HepG2 (cell line): ENCODE measurements at regions not wholly inside any gene's neighbourhood (a gene's known extent, or its start where the extent isn't known, plus 50 kb on each side); places are given as distances from the start of the nearest gene placed in this dataset.

Experiments used
- ATAC-seq: fragments of 200-7000 bp; cut with Tn5 transposase; 3 replicates; pipeline ENCODE4 v1.9.1; 2020; ENCODE audit warnings: mild to moderate bottlenecking, moderate library complexity
- BruUV-seq: library from RNA; stranded (reverse); fragments of 400-500 nt; replicated peaks from 2 replicates; lab custom pipeline; 2021; lab: Mats Ljungman, UMichigan
- CTCF ChIA-PET: fragments of 300-600 bp; formaldehyde crosslinking; extraction: SDS; loops from one replicate; lab custom pipeline; 2021; ENCODE audit warnings: low total read pairs, inconsistent platforms, low intra/inter-chr PET ratio; lab: Yijun Ruan, JAX
- POLR2A ChIA-PET: fragments of 350-600 bp; sonication (Branson Sonifier 250); formaldehyde crosslinking; loops from one replicate; lab custom pipeline; 2020; ENCODE audit warnings: antibody characterized with exemption, inconsistent platforms; lab: Yijun Ruan, JAX
- DNase-seq: peaks from one replicate; pipeline ENCODE4 v3.0.0-alpha.2; 2015; ENCODE audit warnings: low spot score
- FAIRE-seq: peaks from 3 replicates; lab custom pipeline; 2011; peaks lifted over from hg19 to GRCh38; lab: Jason Lieb, UNC
- H2AFZ ChIP-seq: one replicate; pipeline ENCODE4 v1.6.1; 2011; ENCODE audit warnings: low read length, inconsistent platforms
- H3K27ac ChIP-seq: fragments of 300-600 bp; 3 replicates; pipeline ENCODE4 v1.8.0; 2011; ENCODE audit warnings: mixed run types, mild to moderate bottlenecking, mixed read lengths, low read length, inconsistent platforms; ENCODE audit not compliant: insufficient read depth; ENCODE audit errors: extremely low read length
- H3K27me3 ChIP-seq, 2 experiments: fragments of 200-600 bp in 1 of 2; 2 replicates in 1 of 2; 3 replicates in 1 of 2; pipeline versions ENCODE4 v1.6.0 to v1.8.0; 2011; ENCODE audit warnings: low read length in 2 of 2, mild to moderate bottlenecking in 2 of 2, moderate library complexity in 2 of 2, inconsistent platforms in 1 of 2; ENCODE audit not compliant: insufficient read depth in 2 of 2, control insufficient read depth in 1 of 2
- H3K36me3 ChIP-seq, 2 experiments: fragments of 200-600 bp in 1 of 2; replicated peaks in 1 of 2; 2 replicates in 1 of 2; 3 replicates in 1 of 2; pipeline versions ENCODE4 v1.5.1 to v1.8.0; 2011; ENCODE audit warnings: low read length in 2 of 2, inconsistent platforms in 1 of 2; ENCODE audit not compliant: insufficient read depth in 2 of 2, control insufficient read depth in 1 of 2
- H3K4me1 ChIP-seq: 2 replicates; pipeline ENCODE4 v1.5.1; 2012; ENCODE audit warnings: low read length, inconsistent platforms; ENCODE audit not compliant: insufficient read depth
- H3K4me2 ChIP-seq: 2 replicates; pipeline ENCODE4 v1.6.0; 2011; ENCODE audit warnings: low read depth, low read length, inconsistent platforms
- H3K4me3 ChIP-seq, 3 experiments: fragments of 200-600 bp in 1 of 3; sonication (generic), shearing (Covaris generic) in 1 of 3; replicated peaks in 1 of 3; 2 replicates each; pipeline ENCODE4 v1.5.1; 2011 to 2016; ENCODE audit warnings: low read length in 3 of 3, inconsistent platforms in 2 of 3, low read depth in 2 of 3, mild to moderate bottlenecking in 2 of 3, control low read depth in 1 of 3, mixed read lengths in 1 of 3; ENCODE audit not compliant: insufficient read depth in 1 of 3
- H3K79me2 ChIP-seq: one replicate; pipeline ENCODE4 v1.6.1; 2011; ENCODE audit warnings: low read length, inconsistent platforms; ENCODE audit not compliant: insufficient read depth
- H3K9ac ChIP-seq: 2 replicates; pipeline ENCODE4 v1.6.0; 2011; ENCODE audit warnings: mild to moderate bottlenecking, low read depth, low read length, inconsistent platforms; ENCODE audit not compliant: insufficient read depth
- H3K9me3 ChIP-seq: 2 replicates; pipeline ENCODE4 v1.5.1; 2012; ENCODE audit warnings: mild to moderate bottlenecking, low read length
- H4K20me1 ChIP-seq: 2 replicates; pipeline ENCODE4 v1.6.0; 2011; ENCODE audit warnings: inconsistent platforms, mild to moderate bottlenecking, low read length, moderate library complexity; ENCODE audit not compliant: insufficient read depth
- IKZF5 ChIP-seq: IDR thresholded peaks from 2 replicates; pipeline ENCODE4 v1.6.1; 2018; ENCODE audit warnings: missing genetic modification reagents, mild to moderate bottlenecking, missing compliant biosample characterization
- PRPF4 ChIP-seq: fragments of 200-400 bp; formaldehyde crosslinking; IDR thresholded peaks from 2 replicates; pipeline ENCODE4 v1.6.1; 2016; ENCODE audit warnings: low read length, low read depth; ENCODE audit not compliant: poor library complexity, severe bottlenecking
- SAFB2 ChIP-seq: sonication (generic); formaldehyde crosslinking; IDR thresholded peaks from 2 replicates; pipeline ENCODE4 v1.5.1; 2020; ENCODE audit warnings: missing genetic modification reagents, low read depth, mild to moderate bottlenecking, borderline replicate concordance
- SUZ12 ChIP-seq: fragments of 150-350 bp; IDR thresholded peaks from 2 replicates; pipeline ENCODE4 v1.6.1; 2014; ENCODE audit warnings: low read depth, low read length
- TBP ChIP-seq: sonication (generic); formaldehyde crosslinking; IDR thresholded peaks from 2 replicates; pipeline ENCODE4 v1.5.0; 2020; ENCODE audit warnings: missing genetic modification reagents
- TIGD3 ChIP-seq: sonication (generic); formaldehyde crosslinking; IDR thresholded peaks from 2 replicates; pipeline ENCODE4 v1.5.1; 2020; ENCODE audit warnings: mild to moderate bottlenecking, missing genetic modification reagents, borderline replicate concordance
- ZNF18 ChIP-seq: sonication (generic); formaldehyde crosslinking; IDR thresholded peaks from 2 replicates; pipeline ENCODE4 v1.8.0; 2022; ENCODE audit warnings: mild to moderate bottlenecking, missing genetic modification reagents; ENCODE audit not compliant: insufficient replicate concordance
- ZNF558 ChIP-seq: sonication (generic); formaldehyde crosslinking; IDR thresholded peaks from 2 replicates; pipeline ENCODE4 v1.9.0; 2022; ENCODE audit warnings: mild to moderate bottlenecking, missing genetic modification reagents, borderline replicate concordance
- ZSCAN9 ChIP-seq: IDR thresholded peaks from 2 replicates; pipeline ENCODE4 v1.6.1; 2016; ENCODE audit warnings: borderline replicate concordance
- WGBS: methylation state at CpG from one replicate; pipeline ENCODE4 v1.1.6; 2017; ENCODE audit warnings: low lambda C conversion rate; 5-methylcytosine and 5-hydroxymethylcytosine counted together
- in situ Hi-C: cut with HindIII; loops from 2 replicates; pipeline ENCODE4 v1.10.0; 2017; ENCODE audit warnings: low pct_unique_long_range_greater_than_20kb; ENCODE audit not compliant: extremely low pct_ligation_motif_present
- intact Hi-C: fragments of 100-400 bp; cut with micrococcal nuclease; formaldehyde crosslinking; loops from one replicate; pipeline ENCODE4 v1.10.0; 2022; ENCODE audit not compliant: unreplicated experiment
- TF ChIP-seq, protein P1 (sequence below): sonication (generic); formaldehyde crosslinking; IDR thresholded peaks from 2 replicates; pipeline ENCODE4 v1.9.0; 2021; ENCODE audit warnings: missing genetic modification reagents, borderline replicate concordance

- no peaks in the 10 kb centered on the region for H3K36me3 ChIP-seq
- WGBS: 20% methylated on average over 2 of the region's 2 CpGs
- no peak for DNase-seq
- H4K20me1 ChIP-seq: no peaks in the 10 kb centered on the region
- no peaks in the 10 kb centered on the region for H3K9me3 ChIP-seq
- intact Hi-C loops: loop anchor here (10.0 kb wide), 1 partner anchor 999 kb away; no protein-coding TSS in a partner anchor
- peak; percentile 56 for ATAC-seq
- no peak overlapping the region for H3K9ac ChIP-seq
- no peaks in the 10 kb centered on the region for H3K79me2 ChIP-seq
- H3K4me2 ChIP-seq: no peak overlapping the region
- no TSS peak for BruUV-seq
- no peak for FAIRE-seq
- H3K27me3 ChIP-seq: no peaks in the 10 kb centered on the region; a peak in 1 of 5 replicates
- ChIA-PET CTCF (no interaction called here), POLR2A (no interaction called here)
- no peak overlapping the region for H2AFZ ChIP-seq
- no peak overlapping the region for H3K4me3 ChIP-seq
- no peak overlapping the region for H3K27ac ChIP-seq
- H3K4me1 ChIP-seq: no peaks in the 10 kb centered on the region
- in situ Hi-C loops: loop anchor here (25.0 kb wide), 1 partner anchor 757 kb away; no protein-coding TSS in a partner anchor
- TF ChIP-seq TIGD3 (CRISPR knock-in tag) (no peak), ZSCAN9 (CRISPR knock-in tag) (no peak), SAFB2 (CRISPR knock-in tag) (no peak), PRPF4 (no peak), ZNF558 (CRISPR knock-in tag) (no peak), IKZF5 (CRISPR knock-in tag) (no peak), SUZ12 (no peak), TBP (no peak), ZNF18 (CRISPR knock-in tag) (no peak)
- TF ChIP-seq, protein P1, sequence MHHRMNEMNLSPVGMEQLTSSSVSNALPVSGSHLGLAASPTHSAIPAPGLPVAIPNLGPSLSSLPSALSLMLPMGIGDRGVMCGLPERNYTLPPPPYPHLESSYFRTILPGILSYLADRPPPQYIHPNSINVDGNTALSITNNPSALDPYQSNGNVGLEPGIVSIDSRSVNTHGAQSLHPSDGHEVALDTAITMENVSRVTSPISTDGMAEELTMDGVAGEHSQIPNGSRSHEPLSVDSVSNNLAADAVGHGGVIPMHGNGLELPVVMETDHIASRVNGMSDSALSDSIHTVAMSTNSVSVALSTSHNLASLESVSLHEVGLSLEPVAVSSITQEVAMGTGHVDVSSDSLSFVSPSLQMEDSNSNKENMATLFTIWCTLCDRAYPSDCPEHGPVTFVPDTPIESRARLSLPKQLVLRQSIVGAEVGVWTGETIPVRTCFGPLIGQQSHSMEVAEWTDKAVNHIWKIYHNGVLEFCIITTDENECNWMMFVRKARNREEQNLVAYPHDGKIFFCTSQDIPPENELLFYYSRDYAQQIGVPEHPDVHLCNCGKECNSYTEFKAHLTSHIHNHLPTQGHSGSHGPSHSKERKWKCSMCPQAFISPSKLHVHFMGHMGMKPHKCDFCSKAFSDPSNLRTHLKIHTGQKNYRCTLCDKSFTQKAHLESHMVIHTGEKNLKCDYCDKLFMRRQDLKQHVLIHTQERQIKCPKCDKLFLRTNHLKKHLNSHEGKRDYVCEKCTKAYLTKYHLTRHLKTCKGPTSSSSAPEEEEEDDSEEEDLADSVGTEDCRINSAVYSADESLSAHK: no peak
These were observed 148.6 kb upstream of the TTC29 start for GRCh38 chr4:147094238-147094637.
